HepG2 (cell line): ENCODE measurements at regions not wholly inside any gene's neighbourhood (a gene's known extent, or its start where the extent isn't known, plus 50 kb on each side); places are given as distances from the start of the nearest gene placed in this dataset.

ENCODE experiments used
- ARNT2 ChIP-seq: sonication (generic); formaldehyde crosslinking; IDR thresholded peaks from 2 replicates; pipeline ENCODE4 v1.8.0; 2022; ENCODE audit warnings: mild to moderate bottlenecking, low read depth, missing genetic modification reagents, moderate library complexity
- CHD2 ChIP-seq: IDR thresholded peaks from 2 replicates; pipeline ENCODE4 v1.6.1; 2011; ENCODE audit warnings: low read depth, low read length, improper control_type of control experiment
- EZH2 ChIP-seq: conservative IDR thresholded peaks from 2 replicates; pipeline ENCODE4 v1.6.1; 2012; ENCODE audit warnings: mild to moderate bottlenecking, low read depth, low read length, moderate library complexity
- FOSL2 ChIP-seq: sonication (generic); formaldehyde crosslinking; IDR thresholded peaks from 2 replicates; pipeline ENCODE4 v1.4.0; 2020; ENCODE audit warnings: missing genetic modification reagents
- IRF1 ChIP-seq: sonication (generic); formaldehyde crosslinking; IDR thresholded peaks from 2 replicates; pipeline ENCODE4 v1.4.0; 2020; ENCODE audit warnings: low read depth, mild to moderate bottlenecking, missing genetic modification reagents
- NBN ChIP-seq: fragments of 450-650 bp; conservative IDR thresholded peaks from 2 replicates; pipeline ENCODE4 v1.6.1; 2017
- NR2C2 ChIP-seq: sonication (generic); formaldehyde crosslinking; IDR thresholded peaks from 2 replicates; pipeline ENCODE4 v1.4.0; 2020; ENCODE audit warnings: missing genetic modification reagents, mild to moderate bottlenecking, moderate library complexity, borderline replicate concordance
- PAX8 ChIP-seq: sonication (generic); formaldehyde crosslinking; IDR thresholded peaks from 2 replicates; pipeline ENCODE4 v1.8.0; 2022; ENCODE audit warnings: mild to moderate bottlenecking, missing genetic modification reagents, borderline replicate concordance
- POLR2A ChIP-seq, 2 experiments: IDR thresholded peaks; 2 replicates each; pipeline ENCODE4 v1.6.1; 2011; ENCODE audit warnings: low read depth in 2 of 2, low read length in 2 of 2, mild to moderate bottlenecking in 1 of 2, moderate library complexity in 1 of 2; ENCODE audit not compliant: insufficient read depth in 1 of 2
- REPIN1 ChIP-seq: sonication (generic); formaldehyde crosslinking; IDR thresholded peaks from 2 replicates; pipeline ENCODE4 v1.8.0; 2022; ENCODE audit warnings: missing genetic modification reagents, low read depth, mild to moderate bottlenecking, borderline replicate concordance
- TBL1XR1 ChIP-seq: fragments of 150-350 bp; IDR thresholded peaks from 2 replicates; pipeline ENCODE4 v1.6.1; 2014; ENCODE audit warnings: borderline replicate concordance, low read length; ENCODE audit not compliant: partially characterized antibody
- ZNF510 ChIP-seq: sonication (generic); formaldehyde crosslinking; IDR thresholded peaks from 2 replicates; pipeline ENCODE4 v1.4.0; 2020; ENCODE audit warnings: low read depth, mild to moderate bottlenecking, missing genetic modification reagents
- ZNF766 ChIP-seq: sonication (generic); formaldehyde crosslinking; IDR thresholded peaks from 2 replicates; pipeline ENCODE4 v1.5.0; 2020; ENCODE audit warnings: missing genetic modification reagents, borderline replicate concordance
- TF ChIP-seq, protein P1 (sequence below): sonication (generic); formaldehyde crosslinking; IDR thresholded peaks from 2 replicates; pipeline ENCODE4 v1.5.0; 2020; ENCODE audit warnings: mild to moderate bottlenecking, missing genetic modification reagents, moderate library complexity

DNA sequence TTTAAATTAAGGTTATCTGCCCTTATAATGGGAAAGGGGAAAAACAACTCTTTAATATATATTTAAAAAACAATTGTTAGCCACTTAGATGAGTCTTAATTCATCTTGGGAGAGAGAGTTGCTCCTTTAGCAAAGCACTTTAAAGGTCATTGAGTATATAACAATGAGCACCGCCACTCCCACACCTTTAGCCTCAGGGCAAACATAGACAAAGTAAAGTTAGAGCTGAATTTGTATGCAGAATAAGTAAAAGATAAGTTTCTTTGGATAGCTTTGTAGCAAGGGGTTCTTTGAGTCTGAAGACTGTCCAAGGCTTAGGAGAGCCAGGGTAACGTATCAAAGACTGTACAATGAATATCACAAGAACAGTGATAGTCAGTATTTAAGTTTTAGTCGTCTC lies 728.8 kb upstream of the LMO3 start:
- TF ChIP-seq TBL1XR1: no peak
- TF ChIP-seq POLR2A (IDR thresholded peaks at IDR 0.05; ENCODE audit: insufficient read depth in 1 of 2, low read depth in 2 of 2, low read length in 2 of 2): no peak
- TF ChIP-seq FOSL2: no peak
- TF ChIP-seq REPIN1: no peak
- TF ChIP-seq, protein P1, sequence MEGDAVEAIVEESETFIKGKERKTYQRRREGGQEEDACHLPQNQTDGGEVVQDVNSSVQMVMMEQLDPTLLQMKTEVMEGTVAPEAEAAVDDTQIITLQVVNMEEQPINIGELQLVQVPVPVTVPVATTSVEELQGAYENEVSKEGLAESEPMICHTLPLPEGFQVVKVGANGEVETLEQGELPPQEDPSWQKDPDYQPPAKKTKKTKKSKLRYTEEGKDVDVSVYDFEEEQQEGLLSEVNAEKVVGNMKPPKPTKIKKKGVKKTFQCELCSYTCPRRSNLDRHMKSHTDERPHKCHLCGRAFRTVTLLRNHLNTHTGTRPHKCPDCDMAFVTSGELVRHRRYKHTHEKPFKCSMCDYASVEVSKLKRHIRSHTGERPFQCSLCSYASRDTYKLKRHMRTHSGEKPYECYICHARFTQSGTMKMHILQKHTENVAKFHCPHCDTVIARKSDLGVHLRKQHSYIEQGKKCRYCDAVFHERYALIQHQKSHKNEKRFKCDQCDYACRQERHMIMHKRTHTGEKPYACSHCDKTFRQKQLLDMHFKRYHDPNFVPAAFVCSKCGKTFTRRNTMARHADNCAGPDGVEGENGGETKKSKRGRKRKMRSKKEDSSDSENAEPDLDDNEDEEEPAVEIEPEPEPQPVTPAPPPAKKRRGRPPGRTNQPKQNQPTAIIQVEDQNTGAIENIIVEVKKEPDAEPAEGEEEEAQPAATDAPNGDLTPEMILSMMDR: no peak
- no peak for TF ChIP-seq CHD2
- TF ChIP-seq ARNT2 (CRISPR knock-in tag): no peak
- no peak for TF ChIP-seq NR2C2 (CRISPR knock-in tag)
- no peak for TF ChIP-seq EZH2
- TF ChIP-seq PAX8: no peak
- no peak for TF ChIP-seq NBN
- TF ChIP-seq IRF1: no peak
- no peak for TF ChIP-seq ZNF510
- no peak for TF ChIP-seq ZNF766 (CRISPR knock-in tag)
